HEK293 (cell line): ENCODE measurements at regions not wholly inside any gene's neighbourhood (a gene's known extent, or its start where the extent isn't known, plus 50 kb on each side); places are given as distances from the start of the nearest gene placed in this dataset.
A peak's percentile ranks its signal among the peaks of the same experiment; 100 is the strongest.

Experiments used
- CTCF ChIA-PET: fragments of 350-600 bp; formaldehyde crosslinking; extraction: SDS; loops from one replicate; lab custom pipeline; 2021; ENCODE audit warnings: antibody characterized with exemption; lab: Yijun Ruan, JAX
- POLR2A ChIA-PET: fragments of 300-600 bp; formaldehyde crosslinking; extraction: SDS; loops from one replicate; lab custom pipeline; 2020; ENCODE audit warnings: antibody characterized with exemption, inconsistent platforms; lab: Yijun Ruan, JAX
- H3K27ac ChIP-seq: fragments of 200-500 bp; sonication (Bioruptor generic); 2 replicates; pipeline ENCODE4 v1.5.1; 2014; ENCODE audit warnings: low read depth, low read length, control low read depth, inconsistent platforms; ENCODE audit errors: extremely low read depth
- H3K36me3 ChIP-seq, 2 experiments: fragments of 200-500 bp in 1 of 2; sonication (Bioruptor generic) in 1 of 2; 1 replicate in 1 of 2; 2 replicates in 1 of 2; pipeline ENCODE4 v1.5.1; 2014 to 2017; ENCODE audit warnings: inconsistent platforms in 2 of 2, low read length in 2 of 2; ENCODE audit not compliant: control insufficient read depth in 2 of 2, insufficient read depth in 1 of 2
- H3K4me1 ChIP-seq: fragments of 200-500 bp; sonication (Bioruptor generic); 2 replicates; pipeline ENCODE4 v1.5.1; 2014; ENCODE audit warnings: mild to moderate bottlenecking, low read length, inconsistent platforms; ENCODE audit not compliant: control insufficient read depth, insufficient read depth
- H3K4me3 ChIP-seq: 2 replicates; pipeline ENCODE4 v1.5.1; 2011; ENCODE audit warnings: low read depth, mild to moderate bottlenecking, control low read depth, low read length, moderate library complexity
- H3K9me3 ChIP-seq: fragments of 200-500 bp; sonication (Bioruptor generic); 2 replicates; pipeline ENCODE4 v1.5.1; 2014; ENCODE audit warnings: low read depth, low read length, inconsistent platforms; ENCODE audit not compliant: control insufficient read depth, insufficient read depth
- HOXD13 ChIP-seq: sonication (generic); formaldehyde crosslinking; IDR thresholded peaks from 2 replicates; pipeline ENCODE4 v1.8.0; 2022; ENCODE audit warnings: missing genetic modification reagents, borderline replicate concordance
- KLF16 ChIP-seq: fragments of 450-650 bp; formaldehyde crosslinking; IDR thresholded peaks from 2 replicates; pipeline ENCODE4 v1.5.1; 2017; ENCODE audit warnings: missing biosample characterization, missing genetic modification characterization
- TRIM28 ChIP-seq: IDR thresholded peaks from 2 replicates; pipeline ENCODE4 v1.6.1; 2011; ENCODE audit warnings: low read length, control low read depth, borderline replicate concordance
- WT1 ChIP-seq: fragments of 450-650 bp; formaldehyde crosslinking; IDR thresholded peaks from 2 replicates; pipeline ENCODE4 v1.5.1; 2016; ENCODE audit warnings: missing biosample characterization, missing genetic modification characterization
- ZBTB20 ChIP-seq: fragments of 450-650 bp; formaldehyde crosslinking; IDR thresholded peaks from 2 replicates; pipeline ENCODE4 v1.5.1; 2016; ENCODE audit warnings: missing biosample characterization, missing genetic modification characterization
- ZBTB7A ChIP-seq: fragments of 450-650 bp; formaldehyde crosslinking; IDR thresholded peaks from 2 replicates; pipeline ENCODE4 v1.5.1; 2016; ENCODE audit warnings: low read depth, missing biosample characterization, missing genetic modification characterization
- ZFP3 ChIP-seq: fragments of 450-650 bp; formaldehyde crosslinking; IDR thresholded peaks from 2 replicates; pipeline ENCODE4 v1.5.1; 2016; ENCODE audit warnings: low read depth, missing biosample characterization, missing genetic modification characterization
- ZFP69B ChIP-seq: fragments of 450-650 bp; formaldehyde crosslinking; IDR thresholded peaks from 2 replicates; pipeline ENCODE4 v1.5.1; 2016; ENCODE audit warnings: missing biosample characterization, missing genetic modification characterization
- ZNF157 ChIP-seq: fragments of 450-650 bp; formaldehyde crosslinking; IDR thresholded peaks from 2 replicates; pipeline ENCODE4 v1.5.1; 2016; ENCODE audit warnings: missing biosample characterization, missing genetic modification characterization
- ZNF16 ChIP-seq: fragments of 450-650 bp; formaldehyde crosslinking; IDR thresholded peaks from 2 replicates; pipeline ENCODE4 v1.5.1; 2016; ENCODE audit warnings: low read depth, missing biosample characterization, missing genetic modification characterization
- ZNF248 ChIP-seq: fragments of 450-650 bp; formaldehyde crosslinking; IDR thresholded peaks from 2 replicates; pipeline ENCODE4 v1.5.1; 2017; ENCODE audit warnings: missing biosample characterization, missing genetic modification characterization
- ZNF274 ChIP-seq, 2 experiments: fragments of 200-500 bp in 1 of 2; fragments of 450-650 bp in 1 of 2; sonication (Bioruptor generic) in 1 of 2; formaldehyde crosslinking in 1 of 2; IDR thresholded peaks; 2 replicates each; pipeline versions ENCODE4 v1.5.1 to v1.6.1; 2014 to 2016; ENCODE audit warnings: borderline replicate concordance in 1 of 2, inconsistent platforms in 1 of 2, low read length in 1 of 2, missing biosample characterization in 1 of 2, missing genetic modification characterization in 1 of 2
- ZNF510 ChIP-seq: fragments of 450-650 bp; formaldehyde crosslinking; IDR thresholded peaks from 2 replicates; pipeline ENCODE4 v1.5.1; 2018; ENCODE audit warnings: mild to moderate bottlenecking, missing genetic modification characterization, missing biosample characterization; ENCODE audit not compliant: insufficient replicate concordance
- ZNF561 ChIP-seq: fragments of 450-650 bp; IDR thresholded peaks from 2 replicates; pipeline ENCODE4 v1.5.1; 2018; ENCODE audit warnings: missing biosample characterization, missing genetic modification characterization, borderline replicate concordance
- ZNF623 ChIP-seq: fragments of 450-650 bp; formaldehyde crosslinking; IDR thresholded peaks from 2 replicates; pipeline ENCODE4 v1.5.1; 2016; ENCODE audit warnings: missing biosample characterization, missing genetic modification characterization
- ZNF677 ChIP-seq: fragments of 450-650 bp; IDR thresholded peaks from 2 replicates; pipeline ENCODE4 v1.5.0; 2018; ENCODE audit warnings: missing biosample characterization, mild to moderate bottlenecking, missing genetic modification characterization, moderate library complexity
- ZNF701 ChIP-seq: fragments of 450-650 bp; formaldehyde crosslinking; IDR thresholded peaks from 2 replicates; pipeline ENCODE4 v1.5.1; 2016; ENCODE audit warnings: missing biosample characterization, missing genetic modification characterization
- ZNF768 ChIP-seq: fragments of 450-650 bp; formaldehyde crosslinking; IDR thresholded peaks from 2 replicates; pipeline ENCODE4 v1.5.1; 2018; ENCODE audit warnings: missing biosample characterization, mild to moderate bottlenecking, missing genetic modification characterization
- TF ChIP-seq, protein P1 (sequence below): fragments of 450-650 bp; formaldehyde crosslinking; IDR thresholded peaks from 2 replicates; pipeline ENCODE4 v1.5.1; 2016; ENCODE audit warnings: missing biosample characterization, missing genetic modification characterization

DNA sequence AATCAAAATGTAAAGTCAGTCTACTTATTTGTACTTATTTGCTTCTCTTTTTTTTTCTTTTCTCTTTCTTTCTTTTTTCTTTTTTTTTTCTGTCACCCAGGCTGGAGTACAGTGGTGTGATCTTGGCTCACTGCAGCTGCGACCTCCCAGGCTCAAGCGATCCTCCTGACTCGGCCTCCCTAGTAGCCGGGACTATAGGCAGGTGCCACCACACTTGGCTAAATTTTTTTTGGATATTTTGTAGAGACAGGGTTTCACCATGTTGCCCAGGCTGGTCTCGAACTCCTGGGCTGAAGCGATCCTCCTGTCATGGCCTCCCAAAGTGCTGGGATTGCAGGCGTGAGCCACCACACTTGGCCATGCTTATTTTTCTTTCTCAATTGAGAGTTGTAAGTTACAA lies 98.8 kb upstream of the ZBTB40 start (continued):
- TF ChIP-seq ZNF274 (IDR thresholded peaks at IDR 0.05; ENCODE audit: low read length) (no peak), ZNF274 (tag by site-specific recombination; IDR thresholded peaks at IDR 0.05; ENCODE audit: borderline replicate concordance) (no peak), HOXD13 (CRISPR knock-in tag) (no peak), ZNF510 (tag by site-specific recombination) (no peak), ZNF16 (tag by site-specific recombination) (no peak)

DNA sequence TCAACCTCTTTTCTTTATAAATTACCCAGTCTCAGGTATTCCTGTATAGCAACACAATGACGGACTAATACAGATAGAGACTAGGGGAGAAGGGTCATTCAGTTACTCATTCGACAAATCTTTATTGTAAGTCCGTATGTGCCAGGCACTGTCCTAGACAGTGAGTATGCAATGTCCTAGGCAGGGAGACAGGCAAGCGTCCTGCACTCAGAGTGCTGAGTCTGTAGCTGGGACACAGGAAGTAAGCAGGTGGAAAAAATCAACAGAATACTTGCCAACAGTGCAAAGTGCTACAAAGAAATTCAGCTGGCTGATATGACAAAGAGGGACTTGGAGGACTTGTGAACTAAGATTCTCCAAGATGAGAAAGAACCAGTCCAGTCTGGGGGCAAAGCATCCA lies 92.2 kb upstream of the ZBTB40 start:
- TF ChIP-seq TRIM28 (0 out of 2 replicates have a peak, but pooled peaks have one; percentile 0), ZFP69B (tag by site-specific recombination) (no peak), ZNF248 (tag by site-specific recombination) (no peak)
- no peaks in the 10 kb centered on the region for H3K9me3 ChIP-seq
- POLR2A ChIA-PET = no interaction called here

DNA sequence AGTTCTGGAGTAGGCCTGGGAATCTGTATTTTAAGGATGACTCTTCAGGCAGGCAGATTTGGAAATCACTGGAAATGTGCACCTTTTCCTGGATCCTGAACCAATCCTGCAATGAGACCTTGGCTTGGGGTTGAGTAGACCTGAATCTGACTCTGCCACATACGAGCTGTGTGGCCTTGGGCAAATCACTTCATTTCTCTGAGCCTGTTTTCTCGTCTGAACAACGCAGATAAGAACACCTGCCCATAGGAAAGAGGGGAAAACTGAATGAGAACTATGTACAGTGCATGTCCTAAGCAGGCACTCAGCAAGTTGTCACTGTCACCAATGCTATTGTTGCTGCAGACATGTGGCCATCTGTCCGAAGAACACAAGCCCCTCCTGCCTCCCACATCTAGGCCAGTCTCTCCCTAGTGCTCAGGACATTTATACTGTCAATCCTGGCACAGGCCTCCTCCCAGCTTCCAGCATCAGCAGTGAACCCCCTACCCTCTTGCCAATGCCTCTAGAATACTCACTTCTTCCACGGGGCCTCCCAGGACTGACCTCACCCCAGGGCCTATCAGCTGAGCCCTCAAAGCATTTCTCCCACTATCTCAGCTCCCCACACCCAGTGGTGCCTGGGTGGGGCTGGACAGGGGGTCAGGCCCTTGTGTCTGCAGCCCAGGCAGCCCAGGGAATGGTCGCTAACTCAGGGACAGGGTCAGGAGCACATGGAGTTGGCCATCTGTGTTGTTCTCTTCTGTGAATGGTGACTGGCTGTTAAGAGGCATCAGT lies 88.8 kb upstream of the ZBTB40 start:
- POLR2A ChIA-PET = interaction anchor here (0.6 kb wide), 1 partner anchor 214 kb away, joined by 3 read pairs; no protein-coding TSS in a partner anchor

More for the DNA sequence above, 92.2 kb upstream of the ZBTB40 start:
- H3K4me1 ChIP-seq = no peaks in the 10 kb centered on the region
- no peak overlapping the region for H3K27ac ChIP-seq
- no peak overlapping the region for H3K4me3 ChIP-seq
- H3K36me3 ChIP-seq = no peaks in the 10 kb centered on the region
- CTCF ChIA-PET = no interaction called here

DNA sequence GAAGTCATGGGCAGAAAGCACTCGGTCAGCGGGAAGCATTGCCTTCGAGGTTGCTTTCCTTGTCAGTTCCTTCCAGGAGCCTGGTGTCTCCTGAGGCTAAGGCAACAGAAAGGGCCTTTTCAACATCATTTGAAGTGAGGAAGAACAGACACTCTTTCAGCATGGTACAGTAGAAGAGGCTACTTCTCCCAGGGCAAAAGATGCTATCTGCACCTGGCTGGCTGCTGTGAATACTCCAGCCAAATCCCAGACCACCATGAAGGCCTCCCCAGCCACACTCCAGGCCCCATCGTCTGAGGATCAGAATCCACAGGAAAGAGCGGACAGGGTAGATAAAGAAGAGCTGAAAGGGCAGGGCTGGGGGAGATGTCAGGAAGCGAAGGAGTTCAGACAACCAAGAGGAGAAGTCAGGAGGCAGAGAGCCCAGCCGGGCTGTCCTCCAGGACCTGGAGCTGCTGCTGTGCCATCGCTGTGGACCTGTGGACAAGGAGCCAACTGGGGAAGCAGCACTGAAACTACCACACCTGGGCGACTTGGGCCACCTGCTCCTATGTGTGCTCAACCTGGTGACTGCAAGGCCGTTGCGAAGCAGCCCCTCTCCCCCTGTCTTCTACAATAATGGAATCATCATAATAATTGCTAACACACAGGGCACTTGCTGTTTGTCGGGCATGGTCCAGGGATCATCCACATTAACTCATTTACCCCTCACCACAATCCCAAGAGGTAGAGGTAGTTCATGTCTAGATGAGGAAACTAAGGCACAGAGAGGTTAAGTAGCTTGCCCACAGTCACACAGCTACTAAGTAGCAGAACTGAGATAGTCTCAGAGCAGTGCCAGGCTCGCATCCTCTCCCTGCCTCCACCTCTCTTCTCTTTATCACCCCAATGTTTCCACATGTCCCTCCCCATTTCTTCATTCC lies 88.0 kb upstream of the ZBTB40 start:
- Histone ChIP-seq H3K36me3 (no peaks in the 10 kb centered on the region), H3K4me3 (no peak overlapping the region), H3K9me3 (no peaks in the 10 kb centered on the region), H3K4me1 (no peaks in the 10 kb centered on the region), H3K27ac (no peak overlapping the region)
- TF ChIP-seq ZNF768 (peak; percentile 77), ZNF701 (tag by site-specific recombination) (no peak)
- POLR2A ChIA-PET = no interaction called here
- CTCF ChIA-PET = interaction anchor here (0.6 kb wide), 1 partner anchor 1178 kb away, joined by 7 read pairs; no protein-coding TSS in a partner anchor

More for the DNA sequence above, 88.8 kb upstream of the ZBTB40 start:
- Histone ChIP-seq H3K4me1 (no peaks in the 10 kb centered on the region), H3K27ac (no peak overlapping the region), H3K36me3 (no peaks in the 10 kb centered on the region), H3K4me3 (no peak overlapping the region), H3K9me3 (no peaks in the 10 kb centered on the region)
- CTCF ChIA-PET = no interaction called here
- TF ChIP-seq ZNF677 (no peak), ZNF561 (tag by site-specific recombination) (no peak), ZBTB7A (tag by site-specific recombination) (no peak), ZBTB20 (no peak), WT1 (tag by site-specific recombination) (no peak), KLF16 (no peak), ZFP3 (tag by site-specific recombination) (no peak), ZNF157 (tag by site-specific recombination) (no peak), ZNF623 (no peak)
- TF ChIP-seq, protein P1, sequence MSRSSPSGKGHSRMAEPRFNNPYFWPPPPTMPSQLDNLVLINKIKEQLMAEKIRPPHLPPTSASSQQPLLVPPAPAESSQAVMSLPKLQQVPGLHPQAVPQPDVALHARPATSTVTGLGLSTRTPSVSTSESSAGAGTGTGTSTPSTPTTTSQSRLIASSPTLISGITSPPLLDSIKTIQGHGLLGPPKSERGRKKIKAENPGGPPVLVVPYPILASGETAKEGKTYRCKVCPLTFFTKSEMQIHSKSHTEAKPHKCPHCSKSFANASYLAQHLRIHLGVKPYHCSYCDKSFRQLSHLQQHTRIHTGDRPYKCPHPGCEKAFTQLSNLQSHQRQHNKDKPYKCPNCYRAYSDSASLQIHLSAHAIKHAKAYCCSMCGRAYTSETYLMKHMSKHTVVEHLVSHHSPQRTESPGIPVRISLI (tag by site-specific recombination) = no peak
